ENCODE measurements at regions not wholly inside any gene's neighbourhood (a gene's known extent, or its start where the extent isn't known, plus 50 kb on each side); places are given as distances from the start of the nearest gene placed in this dataset.
"Not testable (repeated sequence)": the region's sequence is repeated elsewhere in the genome, so short reads cannot be mapped to it uniquely, and the experiment has no call there.

GRCh38 chrX:131682735-131683134, 138.9 kb downstream of the OR13H1 start:
- H3K27ac ChIP-seq (ENCODE audit: insufficient read depth, low read depth, low read length); H3K9ac ChIP-seq (replicated peaks; ENCODE audit: extremely low read depth, insufficient read depth, low read length); H2AFZ ChIP-seq (ENCODE audit: low read depth, low read length); CTCF ChIA-PET; H3K9me1 ChIP-seq (replicated peaks; ENCODE audit: control insufficient read depth, extremely low read depth, insufficient read depth, low read length); H3K9me3 ChIP-seq (replicated peaks; ENCODE audit: control insufficient read depth, insufficient read depth, low read length); H3K36me3 ChIP-seq (ENCODE audit: control insufficient read depth in 2 of 2, extremely low read depth in 1 of 2, insufficient read depth in 2 of 2, low read length in 2 of 2); H4K20me1 ChIP-seq (replicated peaks; ENCODE audit: control insufficient read depth, extremely low read depth, insufficient read depth, low read length); H3K4me2 ChIP-seq (ENCODE audit: insufficient read depth, low read length); H3K4me3 ChIP-seq (replicated peaks in 1 of 3; ENCODE audit: insufficient read depth in 1 of 3, low read depth in 1 of 3, low read length in 3 of 3); DNase-seq (ENCODE audit: low read depth, low spot score); dilution Hi-C loops (cut with MboI; ENCODE audit: extremely low pct_ligation_motif_present, low sequenced_read_pairs); POLR2A ChIA-PET; BruUV-seq (replicated peaks); intact Hi-C loops (cut with micrococcal nuclease); FAIRE-seq; H3K4me1 ChIP-seq (ENCODE audit: control insufficient read depth, extremely low read depth, insufficient read depth, low read length); H3K79me2 ChIP-seq (ENCODE audit: control insufficient read depth, insufficient read depth, low read length); H3K27me3 ChIP-seq (ENCODE audit: control insufficient read depth in 2 of 2, insufficient read depth in 2 of 2, low read length in 2 of 2): not testable (repeated sequence)

GRCh38 chrX:131693359-131693758, 149.5 kb downstream of the OR13H1 start:
- H2AFZ ChIP-seq (ENCODE audit: low read depth, low read length) = no peak overlapping the region
- no peaks in the 10 kb centered on the region for H4K20me1 ChIP-seq (replicated peaks; ENCODE audit: control insufficient read depth, extremely low read depth, insufficient read depth, low read length)
- dilution Hi-C loops (cut with MboI; ENCODE audit: extremely low pct_ligation_motif_present, low sequenced_read_pairs) = no loop called here
- H3K9me1 ChIP-seq (replicated peaks; ENCODE audit: control insufficient read depth, extremely low read depth, insufficient read depth, low read length) = no peaks in the 10 kb centered on the region
- intact Hi-C loops (cut with micrococcal nuclease) = no loop called here
- H3K9ac ChIP-seq (replicated peaks; ENCODE audit: extremely low read depth, insufficient read depth, low read length) = no peak overlapping the region
- H3K4me3 ChIP-seq (replicated peaks in 1 of 3; ENCODE audit: insufficient read depth in 1 of 3, low read depth in 1 of 3, low read length in 3 of 3) = no peak overlapping the region
- no peaks in the 10 kb centered on the region for H3K79me2 ChIP-seq (ENCODE audit: control insufficient read depth, insufficient read depth, low read length)
- FAIRE-seq = no peak
- no peaks in the 10 kb centered on the region for H3K27me3 ChIP-seq (ENCODE audit: control insufficient read depth in 2 of 2, insufficient read depth in 2 of 2, low read length in 2 of 2)
- no peaks in the 10 kb centered on the region for H3K4me1 ChIP-seq (ENCODE audit: control insufficient read depth, extremely low read depth, insufficient read depth, low read length)
- ChIA-PET POLR2A (no interaction called here), CTCF (no interaction called here)
- no peak for TF ChIP-seq JUN (IDR thresholded peaks at IDR 0.05; ENCODE audit: borderline replicate concordance, insufficient read depth, insufficient read length, low read depth)
- TF ChIP-seq EZH2 (IDR thresholded peaks at IDR 0.05; ENCODE audit: borderline replicate concordance, low read depth, low read length, severe bottlenecking) = no peak
- no peak for TF ChIP-seq POLR2A (IDR thresholded peaks at IDR 0.05; ENCODE audit: low read depth, low read length)
- no peak for TF ChIP-seq FOS (IDR thresholded peaks at IDR 0.05; ENCODE audit: borderline replicate concordance, insufficient read depth, low read length)
- TF ChIP-seq MYC (IDR thresholded peaks at IDR 0.05; ENCODE audit: low read depth, low read length) = no peak
- TF ChIP-seq MAX (IDR thresholded peaks at IDR 0.05; ENCODE audit: insufficient read depth, insufficient read length) = no peak
- no peak for TF ChIP-seq GATA2 (IDR thresholded peaks at IDR 0.05; ENCODE audit: insufficient read depth, insufficient read length, low read depth, low read length)
- TF ChIP-seq POLR2AphosphoS5 (IDR thresholded peaks at IDR 0.05; ENCODE audit: insufficient read depth, low read depth, low read length) = no peak
- TF ChIP-seq CTCF (IDR thresholded peaks at IDR 0.05; ENCODE audit: extremely low read depth in 1 of 2, insufficient read depth in 1 of 2, low read depth in 1 of 2, low read length in 2 of 2) = no peak
- no peaks in the 10 kb centered on the region for H3K36me3 ChIP-seq (ENCODE audit: control insufficient read depth in 2 of 2, extremely low read depth in 1 of 2, insufficient read depth in 2 of 2, low read length in 2 of 2)
- no peaks in the 10 kb centered on the region for H3K9me3 ChIP-seq (replicated peaks; ENCODE audit: control insufficient read depth, insufficient read depth, low read length)
- no peak for DNase-seq (ENCODE audit: low read depth, low spot score)
- H3K4me2 ChIP-seq (ENCODE audit: insufficient read depth, low read length) = no peak overlapping the region
- BruUV-seq (replicated peaks) = no TSS peak
- H3K27ac ChIP-seq (ENCODE audit: insufficient read depth, low read depth, low read length) = no peak overlapping the region

GRCh38 chrX:131696989-131697388, 153.1 kb downstream of the OR13H1 start:
- H3K4me1 ChIP-seq (ENCODE audit: control insufficient read depth, extremely low read depth, insufficient read depth, low read length); H3K4me2 ChIP-seq (ENCODE audit: insufficient read depth, low read length); H3K9ac ChIP-seq (replicated peaks; ENCODE audit: extremely low read depth, insufficient read depth, low read length); BruUV-seq (replicated peaks); H3K9me3 ChIP-seq (replicated peaks; ENCODE audit: control insufficient read depth, insufficient read depth, low read length); H3K4me3 ChIP-seq (replicated peaks in 1 of 3; ENCODE audit: insufficient read depth in 1 of 3, low read depth in 1 of 3, low read length in 3 of 3); H3K79me2 ChIP-seq (ENCODE audit: control insufficient read depth, insufficient read depth, low read length); H3K27ac ChIP-seq (ENCODE audit: insufficient read depth, low read depth, low read length); POLR2A ChIA-PET; H3K27me3 ChIP-seq (ENCODE audit: control insufficient read depth in 2 of 2, insufficient read depth in 2 of 2, low read length in 2 of 2); DNase-seq (ENCODE audit: low read depth, low spot score); intact Hi-C loops (cut with micrococcal nuclease); H4K20me1 ChIP-seq (replicated peaks; ENCODE audit: control insufficient read depth, extremely low read depth, insufficient read depth, low read length); H2AFZ ChIP-seq (ENCODE audit: low read depth, low read length); H3K36me3 ChIP-seq (ENCODE audit: control insufficient read depth in 2 of 2, extremely low read depth in 1 of 2, insufficient read depth in 2 of 2, low read length in 2 of 2); dilution Hi-C loops (cut with MboI; ENCODE audit: extremely low pct_ligation_motif_present, low sequenced_read_pairs); H3K9me1 ChIP-seq (replicated peaks; ENCODE audit: control insufficient read depth, extremely low read depth, insufficient read depth, low read length); CTCF ChIA-PET: not testable (repeated sequence)
- FAIRE-seq = peak; percentile 82

Measured in endothelial cell of umbilical vein (primary cell).